ENCODE measurements at regions not wholly inside any gene's neighbourhood (a gene's known extent, or its start where the extent isn't known, plus 50 kb on each side); places are given as distances from the start of the nearest gene placed in this dataset.
"Not testable (repeated sequence)": the region's sequence is repeated elsewhere in the genome, so short reads cannot be mapped to it uniquely, and the experiment has no call there.

GRCh38 chr4:12071316-12071715 lies 642.6 kb upstream of the HS3ST1 start:
- ATAC-seq (no peak), DNase-seq (no peak)

- no peak for DNase-seq
- no peak for ATAC-seq
Observed at GRCh38 chr4:12053966-12054365, 625.3 kb upstream of the HS3ST1 start.

- DNase-seq (no peak), ATAC-seq (no peak)
Observed at GRCh38 chr4:12053556-12053955, 624.9 kb upstream of the HS3ST1 start.

- no peak for DNase-seq
- ATAC-seq = no peak
Observed at GRCh38 chr4:12050357-12050756, 621.7 kb upstream of the HS3ST1 start.

GRCh38 chr4:12042818-12043217 lies 614.1 kb upstream of the HS3ST1 start:
- ATAC-seq (no peak), DNase-seq (no peak)

- ATAC-seq (no peak), DNase-seq (no peak)
Observed at GRCh38 chr4:12041828-12042227, 613.1 kb upstream of the HS3ST1 start.

GRCh38 chr4:12036450-12036849 lies 607.8 kb upstream of the HS3ST1 start:
- DNase-seq (no peak), ATAC-seq (no peak)

GRCh38 chr4:12028258-12028657 lies 599.6 kb upstream of the HS3ST1 start:
- no peak for ATAC-seq

GRCh38 chr4:12022409-12022808 lies 593.7 kb upstream of the HS3ST1 start:
- ATAC-seq (no peak), DNase-seq (no peak)

More at GRCh38 chr4:12028258-12028657, 599.6 kb upstream of the HS3ST1 start:
- DNase-seq = no peak

GRCh38 chr4:12016729-12017128 lies 588.0 kb upstream of the HS3ST1 start:
- DNase-seq (no peak), ATAC-seq (no peak)

- ATAC-seq = no peak
Observed at GRCh38 chr4:12005471-12005870, 576.8 kb upstream of the HS3ST1 start.

GRCh38 chr4:11996581-11996980 lies 567.9 kb upstream of the HS3ST1 start:
- ATAC-seq, DNase-seq: not testable (repeated sequence)

More at GRCh38 chr4:12005471-12005870, 576.8 kb upstream of the HS3ST1 start:
- no peak for DNase-seq

GRCh38 chr4:11976726-11977263 lies 548.1 kb upstream of the HS3ST1 start:
- ATAC-seq (no peak), DNase-seq (no peak)

GRCh38 chr4:11973270-11973669 lies 544.6 kb upstream of the HS3ST1 start:
- no peak for ATAC-seq

GRCh38 chr4:11970754-11971153 lies 542.1 kb upstream of the HS3ST1 start:
- ATAC-seq (no peak), DNase-seq (no peak)

More at GRCh38 chr4:11973270-11973669, 544.6 kb upstream of the HS3ST1 start:
- DNase-seq = no peak

GRCh38 chr4:11966782-11967181 lies 538.1 kb upstream of the HS3ST1 start:
- no peak for DNase-seq
- ATAC-seq = no peak

GRCh38 chr4:11954093-11954492 lies 525.4 kb upstream of the HS3ST1 start:
- DNase-seq (no peak), ATAC-seq (no peak)

- DNase-seq (no peak), ATAC-seq (no peak)
Observed at GRCh38 chr4:11949355-11949754, 520.7 kb upstream of the HS3ST1 start.

GRCh38 chr4:11947629-11948028 lies 518.9 kb upstream of the HS3ST1 start:
- not testable (repeated sequence) for ATAC-seq, DNase-seq

GRCh38 chr4:11937941-11938340 lies 509.2 kb upstream of the HS3ST1 start:
- DNase-seq (no peak), ATAC-seq (no peak)

- ATAC-seq = no peak
- DNase-seq = no peak
Observed at GRCh38 chr4:11931266-11931820, 502.6 kb upstream of the HS3ST1 start.

GRCh38 chr4:11929080-11929479 lies 500.4 kb upstream of the HS3ST1 start:
- ATAC-seq = no peak

GRCh38 chr4:11919316-11919715 lies 490.6 kb upstream of the HS3ST1 start:
- no peak for ATAC-seq

More at GRCh38 chr4:11929080-11929479, 500.4 kb upstream of the HS3ST1 start:
- DNase-seq = no peak

GRCh38 chr4:11914406-11914805 lies 485.7 kb upstream of the HS3ST1 start:
- ATAC-seq = no peak
- no peak for DNase-seq

More at GRCh38 chr4:11919316-11919715, 490.6 kb upstream of the HS3ST1 start:
- no peak for DNase-seq

Measured in stimulated activated naive CD8-positive, alpha-beta T cell treated with anti-CD3 and anti-CD28 coated beads, Interleukin-15, Interleukin-2, amounts not matched to agents 100 U/mL and 50 U/mL, for 24 hours (primary cell).